BE2C (cell line): ENCODE measurements at regions not wholly inside any gene's neighbourhood (a gene's known extent, or its start where the extent isn't known, plus 50 kb on each side); places are given as distances from the start of the nearest gene placed in this dataset.

ENCODE experiments used
- DNase-seq: peaks from one replicate; pipeline ENCODE4 v3.0.0-alpha.2; 2020
- H3K27me3 ChIP-seq: fragments of 250-450 bp; sonication (Bioruptor Pico); 2 replicates; pipeline ENCODE4 v1.5.1; 2020; ENCODE audit warnings: mild to moderate bottlenecking
- H3K36me3 ChIP-seq: fragments of 250-450 bp; sonication (Bioruptor Pico); 2 replicates; pipeline ENCODE4 v1.5.1; 2020; ENCODE audit warnings: mild to moderate bottlenecking
- H3K4me1 ChIP-seq: fragments of 250-450 bp; sonication (Bioruptor Pico); 2 replicates; pipeline ENCODE4 v1.5.1; 2020
- H3K4me3 ChIP-seq: 2 replicates; pipeline ENCODE4 v1.5.1; 2011; ENCODE audit warnings: low read depth, low read length
- H3K9me3 ChIP-seq: fragments of 250-450 bp; sonication (Bioruptor Pico); 2 replicates; pipeline ENCODE4 v1.5.1; 2020
- TF ChIP-seq, protein P1 (sequence below): IDR thresholded peaks from 2 replicates; pipeline ENCODE4 v1.5.1; 2012; ENCODE audit warnings: mild to moderate bottlenecking, low read depth, low read length

DNA sequence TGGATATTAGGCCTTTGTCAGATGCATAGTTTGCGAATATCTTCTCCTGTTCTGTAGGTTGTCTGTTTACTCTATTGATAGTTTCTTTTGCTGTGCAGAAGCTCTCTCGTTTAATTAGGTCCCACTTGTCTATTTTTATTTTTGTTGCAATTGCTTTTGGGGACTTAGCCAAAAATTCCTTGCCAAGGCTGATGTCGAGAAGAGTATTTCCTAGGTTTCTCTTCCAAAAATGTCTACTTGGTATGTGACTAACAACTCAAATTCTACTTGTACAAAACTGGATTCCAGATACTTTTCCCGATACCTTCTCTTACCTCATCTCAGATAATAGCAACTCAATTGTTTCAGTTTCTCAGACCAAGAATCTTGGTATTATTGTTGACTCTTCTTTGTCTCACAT lies 142.4 kb upstream of the GLRA2 start:
- Histone ChIP-seq H3K36me3 (no peaks in the 10 kb centered on the region), H3K27me3 (no peaks in the 10 kb centered on the region), H3K4me1 (no peaks in the 10 kb centered on the region), H3K9me3 (no peaks in the 10 kb centered on the region), H3K4me3 (no peak overlapping the region)
- TF ChIP-seq, protein P1, sequence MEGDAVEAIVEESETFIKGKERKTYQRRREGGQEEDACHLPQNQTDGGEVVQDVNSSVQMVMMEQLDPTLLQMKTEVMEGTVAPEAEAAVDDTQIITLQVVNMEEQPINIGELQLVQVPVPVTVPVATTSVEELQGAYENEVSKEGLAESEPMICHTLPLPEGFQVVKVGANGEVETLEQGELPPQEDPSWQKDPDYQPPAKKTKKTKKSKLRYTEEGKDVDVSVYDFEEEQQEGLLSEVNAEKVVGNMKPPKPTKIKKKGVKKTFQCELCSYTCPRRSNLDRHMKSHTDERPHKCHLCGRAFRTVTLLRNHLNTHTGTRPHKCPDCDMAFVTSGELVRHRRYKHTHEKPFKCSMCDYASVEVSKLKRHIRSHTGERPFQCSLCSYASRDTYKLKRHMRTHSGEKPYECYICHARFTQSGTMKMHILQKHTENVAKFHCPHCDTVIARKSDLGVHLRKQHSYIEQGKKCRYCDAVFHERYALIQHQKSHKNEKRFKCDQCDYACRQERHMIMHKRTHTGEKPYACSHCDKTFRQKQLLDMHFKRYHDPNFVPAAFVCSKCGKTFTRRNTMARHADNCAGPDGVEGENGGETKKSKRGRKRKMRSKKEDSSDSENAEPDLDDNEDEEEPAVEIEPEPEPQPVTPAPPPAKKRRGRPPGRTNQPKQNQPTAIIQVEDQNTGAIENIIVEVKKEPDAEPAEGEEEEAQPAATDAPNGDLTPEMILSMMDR: no peak
- no peak for DNase-seq

DNA sequence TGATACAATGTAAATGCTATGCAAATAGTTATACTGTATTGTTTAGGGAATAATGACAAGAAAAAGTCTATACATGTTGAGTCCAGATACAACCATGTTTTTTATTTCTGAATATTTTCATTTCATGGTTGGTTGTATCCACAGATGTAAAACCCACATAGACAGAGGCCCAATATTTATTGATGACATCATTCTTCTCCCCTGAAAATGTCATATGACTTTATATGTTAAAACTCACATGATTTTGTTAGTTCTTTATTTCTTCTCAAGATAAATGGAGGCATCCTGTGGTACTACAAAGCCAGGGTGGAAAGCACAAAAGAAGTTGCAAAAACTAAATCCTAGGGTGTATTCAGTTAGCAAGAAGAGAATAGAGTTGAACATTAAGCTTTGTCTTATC lies 149.3 kb upstream of the GLRA2 start:
- H3K9me3 ChIP-seq: no peaks in the 10 kb centered on the region
- no peaks in the 10 kb centered on the region for H3K27me3 ChIP-seq
- H3K4me1 ChIP-seq: no peaks in the 10 kb centered on the region
- no peak for DNase-seq
- H3K36me3 ChIP-seq: no peaks in the 10 kb centered on the region
- TF ChIP-seq, protein P1: no peak
- no peak overlapping the region for H3K4me3 ChIP-seq

DNA sequence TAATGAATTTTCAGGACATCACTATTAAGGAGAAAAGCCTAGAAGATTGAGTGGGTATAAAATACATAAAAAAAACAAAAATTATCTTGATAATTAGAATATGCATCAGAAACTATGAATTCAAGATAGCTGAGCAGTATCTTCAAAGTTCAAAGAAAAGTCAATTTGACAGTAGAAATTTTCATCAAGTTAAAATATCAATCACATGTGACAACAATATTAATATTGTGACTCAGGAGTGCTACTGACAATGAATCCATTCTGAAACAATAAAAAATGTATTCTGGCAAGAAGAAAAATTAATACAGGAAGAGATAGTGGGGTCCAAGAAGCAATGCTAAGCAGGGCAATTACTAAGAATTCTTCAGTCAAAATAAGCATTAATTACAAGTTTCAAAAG lies 151.9 kb upstream of the GLRA2 start:
- Histone ChIP-seq H3K9me3 (no peaks in the 10 kb centered on the region), H3K4me1 (no peaks in the 10 kb centered on the region), H3K36me3 (no peaks in the 10 kb centered on the region), H3K4me3 (no peak overlapping the region), H3K27me3 (no peaks in the 10 kb centered on the region)
- no peak for DNase-seq
- TF ChIP-seq, protein P1: no peak

DNA sequence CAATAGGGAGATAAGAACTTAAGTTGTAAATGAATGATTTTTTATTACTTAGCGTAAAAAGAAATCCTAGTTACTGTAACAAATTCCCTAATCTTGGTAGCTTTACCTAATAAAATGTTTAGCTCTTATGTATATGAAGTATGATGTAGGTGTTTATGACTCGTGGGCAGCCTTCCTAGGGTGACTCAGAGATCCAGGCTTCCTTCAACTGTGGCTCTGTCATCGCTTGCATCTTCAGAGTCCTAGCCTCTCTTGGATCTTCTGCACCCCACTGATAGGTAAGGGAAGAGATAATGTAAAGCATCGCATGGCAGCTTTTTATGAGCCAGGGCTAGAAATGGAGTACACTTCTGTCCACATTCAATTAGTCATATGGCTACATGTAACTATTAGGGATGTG lies 165.6 kb upstream of the GLRA2 start:
- TF ChIP-seq, protein P1: no peak
- Histone ChIP-seq H3K36me3 (no peaks in the 10 kb centered on the region), H3K4me1 (no peaks in the 10 kb centered on the region), H3K4me3 (no peak overlapping the region), H3K27me3 (no peaks in the 10 kb centered on the region), H3K9me3 (no peaks in the 10 kb centered on the region)
- no peak for DNase-seq

- no peak for DNase-seq
- no peaks in the 10 kb centered on the region for H3K36me3 ChIP-seq
- no peaks in the 10 kb centered on the region for H3K4me1 ChIP-seq
- no peaks in the 10 kb centered on the region for H3K9me3 ChIP-seq
- H3K27me3 ChIP-seq: no peaks in the 10 kb centered on the region
- TF ChIP-seq, protein P1: no peak
- H3K4me3 ChIP-seq: no peak overlapping the region
Measured at GRCh38 chrX:14362721-14363120, 166.6 kb upstream of the GLRA2 start.

DNA sequence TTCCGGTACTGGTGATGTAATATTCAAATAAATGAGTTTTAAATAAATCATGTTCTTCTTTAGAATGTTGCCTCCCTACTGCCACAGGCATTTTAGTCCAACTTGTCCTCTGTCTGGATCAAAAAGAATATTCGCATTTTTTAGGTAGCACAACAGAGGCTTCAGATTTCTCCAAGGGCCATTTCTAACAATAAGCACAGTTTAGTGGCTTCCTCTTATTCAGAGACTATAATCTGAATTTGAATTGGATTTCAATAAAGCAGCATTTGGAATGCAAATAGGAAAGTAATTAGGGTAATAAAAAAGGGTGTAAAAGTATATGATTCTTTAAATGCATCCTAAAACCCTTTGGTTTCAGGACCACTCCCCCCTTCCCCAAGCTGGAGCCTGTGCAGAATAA lies 167.9 kb upstream of the GLRA2 start:
- no peaks in the 10 kb centered on the region for H3K4me1 ChIP-seq
- no peaks in the 10 kb centered on the region for H3K9me3 ChIP-seq
- DNase-seq: no peak
- H3K27me3 ChIP-seq: no peaks in the 10 kb centered on the region
- no peaks in the 10 kb centered on the region for H3K36me3 ChIP-seq
- no peak overlapping the region for H3K4me3 ChIP-seq
- TF ChIP-seq, protein P1: no peak
